Transverse colon (tissue), 4 donors: ENCODE measurements at regions not wholly inside any gene's neighbourhood (a gene's known extent, or its start where the extent isn't known, plus 50 kb on each side); places are given as distances from the start of the nearest gene placed in this dataset.

ENCODE experiments used
- DNase-seq: peaks from one replicate; pipeline ENCODE4 v3.0.0-alpha.2; 2019
- H3K27ac ChIP-seq, 4 donors: fragments of 200-600 bp; sonication (generic); 2 replicates each; pipeline ENCODE4 v1.5.1; 2016 to 2018; ENCODE audit warnings: inconsistent platforms in 4 of 4
- H3K27me3 ChIP-seq: fragments of 200-600 bp; sonication (generic); 2 replicates; pipeline ENCODE4 v1.5.1; 2017; ENCODE audit warnings: inconsistent platforms
- H3K36me3 ChIP-seq, 4 donors: fragments of 200-600 bp; sonication (generic); 2 replicates each; pipeline ENCODE4 v1.5.1; 2017 to 2019; ENCODE audit warnings: inconsistent platforms in 4 of 4
- H3K4me1 ChIP-seq, 4 donors: fragments of 200-600 bp; sonication (generic); 2 replicates each; pipeline ENCODE4 v1.5.1; 2017 to 2020; ENCODE audit warnings: inconsistent platforms in 4 of 4
- H3K4me3 ChIP-seq, 4 donors: fragments of 200-600 bp; sonication (generic); 1 replicate in 1 of 4; 2 replicates in 3 of 4; pipeline versions ENCODE4 v1.5.1 to v1.6.1; 2017 to 2019; ENCODE audit warnings: inconsistent platforms in 4 of 4
- H3K9me3 ChIP-seq, 2 donors: fragments of 200-600 bp; sonication (generic); 2 replicates each; pipeline ENCODE4 v1.5.1; 2017 to 2019; ENCODE audit warnings: inconsistent platforms in 2 of 2
- CTCF ChIP-seq, 5 experiments: fragments of 200-600 bp in 3 of 5; fragments of 450-650 bp in 2 of 5; sonication (generic) in 3 of 5; IDR thresholded peaks; 1 replicate in 2 of 5; 2 replicates in 3 of 5; pipeline ENCODE4 v1.5.1; 2016 to 2017; ENCODE audit warnings: antibody characterized with exemption in 5 of 5, inconsistent platforms in 3 of 5, mild to moderate bottlenecking in 2 of 5, moderate library complexity in 1 of 5
- EP300 ChIP-seq: sonication (generic); formaldehyde crosslinking; IDR thresholded peaks from one replicate; pipeline ENCODE4 v1.6.1; 2017; ENCODE audit warnings: antibody characterized with exemption, low read depth
- POLR2A ChIP-seq: fragments of 450-650 bp; IDR thresholded peaks from one replicate; pipeline ENCODE4 v1.6.1; 2016; ENCODE audit warnings: antibody characterized with exemption, mild to moderate bottlenecking, moderate library complexity
- POLR2AphosphoS5 ChIP-seq, 3 donors: sonication (generic); formaldehyde crosslinking; IDR thresholded peaks; one replicate each; pipeline ENCODE4 v1.6.1; 2016; ENCODE audit warnings: antibody characterized with exemption in 3 of 3
- WGBS, 2 donors: methylation state at CpG; one replicate each; pipeline ENCODE4 v1.1.5; 2018; ENCODE audit warnings: low coverage in 1 of 2; 5-methylcytosine and 5-hydroxymethylcytosine counted together
- in situ Hi-C, 4 donors: fragments of 200-750 bp; cut with MboI; loops; one replicate each; pipeline versions ENCODE4 v1.15.0 to v1.15.1; 2017; ENCODE audit warnings: low sequenced_read_pairs in 3 of 4, low pct_ligation_motif_present in 1 of 4, low pct_unique_long_range_greater_than_20kb in 1 of 4
- intact Hi-C: fragments of 100-400 bp; cut with DNase I; formaldehyde crosslinking; loops from one replicate; pipeline ENCODE4 v1.15.1; 2023; ENCODE audit warnings: low total_unique reads
- small RNA-seq, 4 donors: library from RNA; depleted of rRNA; stranded (forward); fragments of <200 nt; gene quantifications; one replicate each; pipeline ENCODE3, GENCODE V24; 2016

GRCh38 chr5:98982880-98983279 lies 54.1 kb upstream of the CHD1 start:
- intact Hi-C loops, result no loop called here

More at GRCh38 chr5:98982880-98983279, 54.1 kb upstream of the CHD1 start:
- in situ Hi-C loops, result no loop called here
- TF ChIP-seq CTCF (IDR thresholded peaks at IDR 0.05) (no peak), EP300 (no peak), POLR2AphosphoS5 (IDR thresholded peaks at IDR 0.05) (no peak), POLR2A (no peak)
- Histone ChIP-seq H3K9me3 (no peaks in the 10 kb centered on the region), H3K27ac (no peak overlapping the region), H3K4me1 (no peaks in the 10 kb centered on the region), H3K4me3 (no peak overlapping the region), H3K27me3 (no peaks in the 10 kb centered on the region), H3K36me3 (no peaks in the 10 kb centered on the region)
- WGBS, 2 donors, result 91 to 92% methylated on average over 3 of the region's 3 CpGs
- DNase-seq, result no peak

Small RNA genes lying in the stretch of these regions (small RNA-seq; reads per million reads assigned to genes)
- gene MTND4LP5, result 0 reads per million in 4 donors
- gene RF00019, result 0 reads per million in 4 donors
- 0 reads per million in 4 donors for gene RNU6-1119P
